Suppressor macrophage treated with lipopolysaccharide for 4 hours (primary cell): ENCODE measurements at regions not wholly inside any gene's neighbourhood (a gene's known extent, or its start where the extent isn't known, plus 50 kb on each side); places are given as distances from the start of the nearest gene placed in this dataset.

ENCODE experiments used
- DNase-seq: peaks from one replicate; pipeline ENCODE4 v3.0.0-alpha.2; 2020

GRCh38 chr9:16099732-16100536 is 547.1 kb downstream of the CCDC171 start:
- no peak for DNase-seq

DNA sequence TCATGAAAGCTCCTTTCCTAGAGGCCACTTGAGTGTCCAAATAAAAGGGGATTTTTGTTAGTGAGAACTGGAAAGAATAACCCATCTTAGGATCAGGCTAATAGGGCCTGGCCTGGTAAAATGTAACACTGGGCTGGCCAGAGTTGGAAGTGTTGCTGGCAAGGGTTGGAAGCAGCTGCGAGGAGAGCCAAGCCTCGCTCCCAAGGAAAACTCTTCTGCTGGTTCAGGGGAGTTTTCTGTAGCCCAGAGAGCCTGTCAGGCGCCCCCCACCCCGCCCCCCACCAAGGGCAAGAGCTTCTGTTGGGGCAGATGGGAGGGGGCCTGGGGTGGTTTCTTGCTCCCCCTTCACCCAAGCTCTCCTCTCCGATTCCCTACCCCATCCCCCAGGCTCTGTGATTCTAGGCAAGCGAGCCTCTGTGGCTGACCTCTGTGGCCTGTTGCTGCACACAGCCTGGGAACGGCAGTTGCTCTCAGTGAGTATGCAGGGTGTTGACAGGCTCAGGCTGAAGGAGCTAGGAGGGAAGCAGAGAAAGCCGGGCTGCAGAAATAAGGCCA is 547.8 kb downstream of the CCDC171 start:
- no peak for DNase-seq

DNA sequence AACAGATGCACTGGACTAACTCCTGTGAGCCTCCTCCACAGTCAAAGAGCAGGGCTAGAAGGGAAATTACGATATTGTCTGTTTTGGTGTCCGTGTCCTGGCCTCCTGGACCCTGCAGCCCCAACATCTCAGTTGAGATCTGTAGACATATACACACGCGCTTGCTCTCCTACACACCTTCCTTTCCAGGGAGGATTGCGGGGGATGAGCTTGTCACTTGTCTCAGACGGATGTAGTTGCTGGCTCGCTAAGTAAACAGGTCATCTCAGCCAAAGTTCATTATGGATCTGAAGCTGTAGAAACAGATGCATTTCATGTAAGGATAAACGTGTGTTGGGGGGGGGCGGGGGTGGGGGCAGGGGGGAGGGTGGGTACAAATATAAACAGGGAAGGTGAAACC is 549.3 kb downstream of the CCDC171 start:
- no peak for DNase-seq

GRCh38 chr9:16103620-16104397 is 551.0 kb downstream of the CCDC171 start:
- DNase-seq: no peak

DNA sequence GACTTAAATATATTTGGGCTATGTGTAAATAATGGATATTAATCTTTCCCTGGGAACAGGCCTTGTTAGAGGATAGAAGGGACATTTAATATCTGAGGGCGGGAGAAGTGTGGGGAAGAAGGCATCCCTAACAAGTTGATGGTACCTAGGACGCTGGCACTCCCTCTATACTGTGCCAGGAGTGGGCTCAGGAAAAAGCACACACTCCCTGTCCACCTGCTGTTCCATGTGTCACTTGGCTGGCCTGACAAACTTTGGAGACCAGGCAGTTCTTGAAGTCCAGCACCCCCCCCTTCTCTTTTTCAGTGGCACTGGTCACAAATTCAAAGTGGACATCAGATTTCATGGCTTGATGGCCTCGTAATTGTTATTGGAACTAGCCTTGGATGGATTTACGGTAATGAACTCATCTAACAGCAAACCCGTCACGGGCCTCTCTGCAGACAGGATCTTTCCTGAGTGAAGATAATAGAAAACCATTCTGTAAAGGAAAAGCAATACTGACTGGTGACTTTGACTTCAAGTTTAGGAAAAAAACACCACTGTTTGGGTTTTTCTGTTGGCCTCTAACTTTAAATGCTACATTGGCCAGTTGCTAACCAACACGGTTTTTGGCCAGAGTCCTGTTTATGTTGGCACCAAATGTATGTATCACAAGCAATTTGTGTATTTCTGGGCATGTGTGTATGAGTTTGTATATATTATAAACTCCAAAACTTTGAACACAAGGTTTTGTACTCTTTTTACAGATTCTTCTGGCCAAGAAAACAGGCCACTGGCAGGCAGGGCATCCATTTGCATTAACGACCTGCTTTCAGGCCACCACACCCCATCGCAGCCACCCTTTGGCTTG is 552.6 kb downstream of the CCDC171 start:
- DNase-seq: no peak

GRCh38 chr9:16106021-16106571 is 553.3 kb downstream of the CCDC171 start:
- no peak for DNase-seq

DNA sequence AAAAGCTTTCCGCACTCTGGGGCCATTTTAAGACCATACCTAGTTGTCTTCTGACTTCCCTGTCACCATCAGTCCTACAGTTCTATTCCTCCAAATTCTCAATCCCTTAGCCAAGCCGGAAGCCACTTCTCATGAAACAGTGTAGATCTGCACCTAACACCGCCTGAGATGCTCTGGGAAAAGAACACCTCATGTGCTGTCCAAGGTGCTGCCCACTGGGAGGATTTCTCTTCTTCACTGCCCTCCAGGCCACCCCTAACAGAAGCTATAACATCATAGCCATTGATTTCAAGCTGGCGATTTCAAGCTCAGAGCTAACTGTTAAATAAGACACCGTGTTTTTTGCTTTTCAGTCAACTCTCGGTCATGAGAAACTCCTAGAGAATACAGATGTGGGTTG is 559.3 kb downstream of the CCDC171 start:
- DNase-seq: no peak

DNA sequence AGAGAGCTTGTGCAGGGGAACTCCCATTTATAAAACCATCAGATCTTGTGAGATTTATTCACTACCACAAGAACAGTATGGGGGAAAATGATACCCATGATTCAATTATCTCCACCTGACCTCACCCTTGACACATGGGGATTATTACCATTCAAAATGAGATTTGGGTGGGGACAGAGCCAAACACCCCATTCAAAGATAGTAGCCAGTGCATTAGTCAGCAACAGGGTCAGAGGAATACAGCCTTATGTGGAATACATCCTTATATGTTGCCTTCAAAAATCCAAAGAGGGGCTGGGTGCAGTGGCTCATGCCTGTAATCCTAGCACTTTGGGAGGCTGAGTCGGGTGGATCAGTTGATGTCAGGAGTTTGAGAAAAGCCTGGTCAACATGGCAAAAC is 563.2 kb downstream of the CCDC171 start:
- no peak for DNase-seq

DNA sequence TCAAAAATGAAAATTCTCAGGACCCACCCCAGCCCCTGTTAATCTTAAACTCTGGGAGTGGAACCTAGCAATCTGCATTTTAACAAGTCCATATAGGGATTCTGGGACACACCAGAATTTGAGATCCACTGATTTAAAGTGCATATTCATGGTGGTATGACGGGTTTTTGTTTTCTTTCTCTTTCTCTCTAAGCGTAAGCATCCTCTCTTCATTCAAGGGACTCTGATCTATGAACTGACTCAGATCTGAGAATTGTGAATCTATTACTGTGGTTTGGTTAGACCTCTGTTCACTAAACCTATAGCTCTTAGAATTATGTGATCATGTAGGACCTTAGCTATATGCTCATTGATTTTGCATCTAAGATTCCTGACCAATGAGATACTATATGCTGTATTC is 565.2 kb downstream of the CCDC171 start:
- DNase-seq: no peak

DNA sequence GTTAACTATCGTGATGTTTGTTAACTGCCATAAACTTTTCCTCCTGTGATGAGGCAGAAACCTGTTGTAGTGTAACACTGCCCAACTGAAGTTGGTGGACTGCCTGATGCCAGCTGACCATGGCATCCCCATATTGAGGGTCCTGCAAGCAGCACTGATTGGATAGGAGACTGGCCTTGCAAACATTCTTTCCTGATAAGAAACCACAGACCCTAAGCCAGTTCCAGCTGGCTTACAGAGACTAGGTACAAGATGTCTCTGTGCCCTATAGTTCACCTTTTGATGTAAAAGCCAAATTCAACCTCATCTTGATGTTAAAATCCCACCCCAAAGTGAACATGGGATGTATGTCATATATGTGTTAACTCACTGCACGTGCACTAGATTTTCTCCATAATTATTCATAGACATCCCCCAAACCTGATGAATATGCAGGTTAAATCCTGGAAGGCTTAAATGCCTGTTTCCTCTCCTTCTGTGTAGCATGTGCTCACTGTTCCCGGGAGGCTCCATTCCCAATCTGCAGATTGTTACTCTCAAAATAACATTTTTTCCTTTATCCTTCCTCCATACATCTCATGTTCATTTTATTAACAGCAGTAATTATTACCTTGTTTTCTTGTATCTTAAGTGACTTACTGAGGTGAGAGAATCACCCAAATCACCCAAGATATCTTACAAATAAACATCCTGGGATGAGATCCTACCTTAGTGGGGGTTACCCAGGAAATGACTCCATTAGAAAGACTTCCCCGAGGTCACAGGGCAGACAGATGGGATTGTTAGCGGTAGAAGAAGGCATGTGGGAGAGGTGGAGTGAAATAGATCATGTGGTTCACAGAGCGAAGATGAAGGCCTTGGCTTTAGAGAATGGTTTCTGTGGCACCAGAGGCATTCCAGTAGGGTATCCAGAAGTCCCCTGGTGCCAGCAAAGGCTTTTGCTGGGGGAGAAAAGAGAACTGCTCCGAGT is 566.7 kb downstream of the CCDC171 start:
- no peak for DNase-seq

DNA sequence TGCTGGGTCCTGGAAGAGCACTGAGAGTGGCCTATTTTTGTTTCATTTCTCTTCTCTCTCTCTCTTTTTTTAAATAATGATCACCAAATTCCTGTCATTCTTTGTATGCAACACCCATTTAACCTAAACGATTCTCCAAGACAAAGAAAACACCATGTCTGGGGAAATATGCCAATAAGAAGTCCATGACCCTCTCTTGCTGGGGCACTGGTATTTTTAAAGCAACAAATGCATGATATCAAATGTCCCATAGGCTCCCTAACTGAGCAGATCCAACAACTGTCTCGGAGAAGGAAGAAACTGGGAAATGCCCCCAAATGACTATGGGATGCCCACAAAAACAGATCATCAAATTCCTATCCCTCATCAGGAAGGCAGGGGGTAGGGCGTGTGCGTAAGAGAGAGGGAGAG is 567.4 kb downstream of the CCDC171 start:
- DNase-seq: no peak

GRCh38 chr9:16120727-16121126 is 567.9 kb downstream of the CCDC171 start:
- no peak for DNase-seq

GRCh38 chr9:16121168-16121567 is 568.3 kb downstream of the CCDC171 start:
- DNase-seq: no peak

DNA sequence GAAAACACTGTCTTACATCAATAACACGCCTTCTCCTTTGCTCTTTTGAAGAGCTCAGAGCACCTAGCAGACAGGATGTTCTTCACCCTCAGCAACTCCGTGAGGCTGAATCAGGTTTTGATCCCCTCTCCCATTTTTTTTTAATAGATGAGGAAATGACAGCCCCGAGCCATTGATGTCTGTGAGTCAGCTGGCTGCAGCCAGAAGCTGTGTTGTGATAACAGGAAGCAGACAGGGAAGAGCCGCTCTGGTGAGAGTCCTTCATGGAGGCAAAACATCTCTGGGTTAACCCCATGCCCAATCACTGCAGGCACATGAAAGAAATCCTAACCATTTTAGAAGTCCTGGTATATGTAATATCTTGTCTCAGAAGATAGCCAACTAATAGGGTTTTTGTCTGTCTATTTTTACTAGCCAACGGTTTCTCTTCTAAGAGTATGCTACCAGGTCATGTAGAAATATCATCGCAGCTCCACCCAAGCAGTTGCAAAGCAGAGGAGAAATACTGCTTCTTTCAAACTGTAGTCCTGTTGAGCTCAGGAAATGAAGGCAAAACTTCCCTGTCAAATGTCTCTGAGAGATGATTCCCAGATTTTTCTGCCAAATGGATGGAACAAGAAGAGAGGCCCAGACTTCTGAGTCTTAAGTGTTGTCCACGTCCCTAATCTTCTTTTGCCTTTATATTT is 568.9 kb downstream of the CCDC171 start:
- no peak for DNase-seq

DNA sequence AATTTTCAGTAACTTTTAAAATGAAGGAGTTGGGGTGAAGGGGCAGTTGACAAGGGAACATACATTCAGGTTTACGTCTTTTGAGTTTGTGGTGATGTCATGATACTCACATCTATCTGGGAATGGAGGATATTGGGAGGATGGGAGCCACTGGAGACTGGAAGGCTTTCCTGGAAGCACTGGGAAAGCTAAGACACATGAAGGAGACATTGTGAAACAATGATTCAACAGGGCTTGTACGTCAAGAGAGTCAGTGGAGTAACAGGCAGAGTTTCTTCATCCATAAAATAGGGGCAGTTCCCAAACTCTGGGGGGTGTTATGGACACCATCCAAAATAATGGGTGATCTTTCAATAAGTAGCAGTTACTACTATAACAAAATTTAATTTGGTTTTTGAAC is 572.8 kb downstream of the CCDC171 start:
- DNase-seq: no peak

- no peak for DNase-seq
Measured at GRCh38 chr9:16126042-16126441, 573.2 kb downstream of the CCDC171 start.

DNA sequence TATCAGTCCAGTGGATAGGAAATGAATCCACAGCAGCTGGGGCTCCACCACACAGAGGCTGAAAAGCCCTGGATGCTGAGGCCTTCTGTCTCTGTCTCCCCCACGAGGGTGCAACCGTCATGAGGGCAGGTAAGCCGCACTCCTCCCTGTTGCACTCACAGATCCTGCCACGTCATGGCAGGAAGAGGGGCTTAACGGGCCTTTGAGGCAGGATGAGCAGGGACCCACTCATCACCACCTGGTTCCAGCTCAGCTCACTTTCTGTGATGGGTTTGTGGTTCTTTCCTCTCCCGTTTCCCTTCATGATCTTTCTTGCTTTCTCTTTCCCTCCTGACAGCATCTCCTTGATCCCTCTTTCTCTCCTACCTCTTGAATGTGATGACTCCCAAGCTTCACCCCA is 575.2 kb downstream of the CCDC171 start:
- DNase-seq: no peak

DNA sequence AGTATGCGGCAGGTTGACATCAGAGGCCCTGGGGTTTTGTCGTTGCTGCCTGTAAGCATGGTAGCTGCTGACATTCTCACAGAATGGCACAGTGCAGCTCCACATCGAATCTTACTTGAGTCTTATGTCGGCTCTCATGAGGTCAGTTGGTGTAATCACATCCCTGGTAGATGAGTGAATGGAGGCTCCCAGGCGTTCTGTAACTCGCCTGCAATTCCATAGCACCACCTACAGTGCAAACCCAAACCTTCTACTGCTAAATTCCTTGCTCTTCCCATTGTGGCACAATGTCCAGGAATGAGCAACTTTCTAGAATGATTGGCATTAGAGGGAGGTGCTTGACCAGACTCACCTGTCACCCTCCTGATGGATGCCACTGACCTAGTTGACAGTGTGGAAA is 578.4 kb downstream of the CCDC171 start:
- DNase-seq: no peak

- no peak for DNase-seq
Measured at GRCh38 chr9:16132513-16132912, 579.7 kb downstream of the CCDC171 start.

DNA sequence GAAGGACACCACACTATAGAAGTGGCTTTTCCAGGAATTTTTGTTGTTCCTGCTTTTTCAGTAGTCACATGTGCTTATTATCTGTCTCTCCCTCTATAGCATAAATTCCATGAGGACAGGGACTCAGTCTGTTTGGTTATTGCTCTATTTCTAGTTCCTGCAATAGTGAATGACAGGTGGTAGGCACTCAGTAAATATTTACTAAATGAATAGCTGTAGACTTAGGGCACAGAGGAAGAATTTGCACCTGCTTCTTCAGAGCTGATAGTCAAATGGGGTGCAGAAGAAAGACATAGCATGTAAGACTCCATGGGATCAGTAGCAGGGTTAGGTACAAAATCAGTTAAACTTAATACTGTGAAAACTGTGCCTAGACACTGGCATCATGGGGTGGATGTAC is 580.2 kb downstream of the CCDC171 start:
- DNase-seq: no peak
